K562 (cell line): ENCODE measurements at regions not wholly inside any gene's neighbourhood (a gene's known extent, or its start where the extent isn't known, plus 50 kb on each side); places are given as distances from the start of the nearest gene placed in this dataset.

Experiments used
- ATAC-seq: fragments of 200-7000 bp; cut with Tn5 transposase; 3 replicates; pipeline ENCODE4 v1.9.1; 2020; ENCODE audit warnings: moderate library complexity
- BruUV-seq: library from RNA; stranded (reverse); fragments of 400-500 nt; replicated peaks from 2 replicates; lab custom pipeline; 2021; lab: Mats Ljungman, UMichigan
- CTCF ChIA-PET: fragments of 300-600 bp; formaldehyde crosslinking; extraction: SDS; loops from one replicate; lab custom pipeline; 2021; ENCODE audit warnings: low intra/inter-chr PET ratio; lab: Yijun Ruan, JAX
- POLR2A ChIA-PET: fragments of 300-600, 350-650 bp; sonication (Branson Sonifier 250); formaldehyde crosslinking; extraction: SDS; loops from one replicate; lab custom pipeline; 2021; ENCODE audit warnings: antibody characterized with exemption, inconsistent platforms; lab: Yijun Ruan, JAX
- DNase-seq, 4 experiments: peaks; one replicate each; pipeline versions ENCODE4 v3.0.0 to v3.0.0-alpha.2; 2011 to 2018; ENCODE audit warnings: low spot score in 3 of 4, mixed read lengths in 3 of 4; ENCODE audit errors: extremely low read depth in 1 of 4
- FAIRE-seq: peaks from 2 replicates; lab custom pipeline; 2011; peaks lifted over from hg19 to GRCh38; lab: Jason Lieb, UNC
- H2AFZ ChIP-seq: 2 replicates; pipeline ENCODE4 v1.6.0; 2011; ENCODE audit warnings: low read depth, low read length, control low read depth, inconsistent platforms
- H3K27ac ChIP-seq: fragments of 200-600 bp; 3 replicates; pipeline ENCODE4 v1.8.0; 2011; ENCODE audit warnings: low read depth, mild to moderate bottlenecking, control low read depth, inconsistent platforms, low read length, moderate library complexity, mixed read lengths; ENCODE audit errors: extremely low read depth
- H3K27me3 ChIP-seq, 2 experiments: fragments of 300-600 bp in 1 of 2; 2 replicates in 1 of 2; 3 replicates in 1 of 2; pipeline versions ENCODE4 v1.6.0 to v1.8.0; 2011; ENCODE audit warnings: inconsistent platforms in 2 of 2, low read length in 2 of 2, mild to moderate bottlenecking in 1 of 2, mixed read lengths in 1 of 2, moderate library complexity in 1 of 2; ENCODE audit not compliant: control insufficient read depth in 2 of 2, insufficient read depth in 2 of 2
- H3K36me3 ChIP-seq: fragments of 300-600 bp; 3 replicates; pipeline ENCODE4 v1.8.0; 2011; ENCODE audit warnings: mild to moderate bottlenecking, low read length, inconsistent platforms; ENCODE audit not compliant: control insufficient read depth, insufficient read depth
- H3K4me1 ChIP-seq, 2 experiments: fragments of 200-600 bp in 1 of 2; replicated peaks in 1 of 2; 2 replicates in 1 of 2; 3 replicates in 1 of 2; pipeline versions ENCODE4 v1.5.1 to v1.8.0; 2011; ENCODE audit warnings: inconsistent platforms in 2 of 2, low read length in 2 of 2, mild to moderate bottlenecking in 1 of 2, mixed read lengths in 1 of 2, moderate library complexity in 1 of 2; ENCODE audit not compliant: control insufficient read depth in 2 of 2, insufficient read depth in 2 of 2
- H3K4me2 ChIP-seq: 2 replicates; pipeline ENCODE4 v1.6.1; 2011; ENCODE audit warnings: low read length, control low read depth, inconsistent platforms, mixed read lengths; ENCODE audit not compliant: insufficient read depth
- H3K4me3 ChIP-seq: fragments of 200-600 bp; sonication (generic), shearing (Covaris generic); 2 replicates; pipeline ENCODE4 v1.5.1; 2016; ENCODE audit warnings: control low read depth, inconsistent platforms
- H3K79me2 ChIP-seq: fragments of 200-600 bp; 3 replicates; pipeline ENCODE4 v1.8.0; 2011; ENCODE audit warnings: low read length, inconsistent platforms; ENCODE audit not compliant: control insufficient read depth, insufficient read depth
- H3K9ac ChIP-seq, 2 experiments: 2 replicates each; pipeline versions ENCODE4 v1.6.0 to v1.6.1; 2011; ENCODE audit warnings: low read depth in 2 of 2, low read length in 2 of 2, control low read depth in 1 of 2, inconsistent platforms in 1 of 2, mild to moderate bottlenecking in 1 of 2, mixed read lengths in 1 of 2; ENCODE audit not compliant: insufficient read depth in 1 of 2
- H3K9me1 ChIP-seq: one replicate; pipeline ENCODE4 v1.6.0; 2011; ENCODE audit warnings: inconsistent platforms, mild to moderate bottlenecking, low read length, moderate library complexity; ENCODE audit not compliant: control insufficient read depth, insufficient read depth
- H3K9me3 ChIP-seq: replicated peaks from 2 replicates; pipeline ENCODE4 v1.5.1; 2011; ENCODE audit warnings: low read depth, low read length, inconsistent platforms; ENCODE audit not compliant: control insufficient read depth, insufficient read depth
- H4K20me1 ChIP-seq: replicated peaks from 2 replicates; pipeline ENCODE4 v1.6.1; 2011; ENCODE audit warnings: low read length, inconsistent platforms, mixed read lengths; ENCODE audit not compliant: control insufficient read depth, insufficient read depth
- CREBBP ChIP-seq: IDR thresholded peaks from one replicate; pipeline ENCODE4 v1.6.1; 2012; ENCODE audit warnings: low read depth, mild to moderate bottlenecking, control low read depth, inconsistent platforms, low read length
- NBN ChIP-seq: fragments of 450-650 bp; IDR thresholded peaks from 2 replicates; pipeline ENCODE4 v1.6.1; 2016; ENCODE audit warnings: low read depth, mild to moderate bottlenecking
- RBM17 ChIP-seq: fragments of 200-400 bp; formaldehyde crosslinking; IDR thresholded peaks from 2 replicates; pipeline ENCODE4 v1.6.1; 2017; ENCODE audit warnings: low read depth, mild to moderate bottlenecking, low read length, borderline replicate concordance
- RBM22 ChIP-seq: fragments of 200-400 bp; formaldehyde crosslinking; IDR thresholded peaks from 2 replicates; pipeline ENCODE4 v1.6.1; 2018; ENCODE audit warnings: low read length, low read depth; ENCODE audit not compliant: poor library complexity, severe bottlenecking
- TCF7L2 ChIP-seq: fragments of 150-350 bp; IDR thresholded peaks from 2 replicates; pipeline ENCODE4 v1.6.1; 2016; ENCODE audit warnings: low read depth, mild to moderate bottlenecking, low read length, moderate library complexity
- ZNF274 ChIP-seq: IDR thresholded peaks from 2 replicates; pipeline ENCODE4 v1.6.1; 2011; ENCODE audit warnings: low read depth, mild to moderate bottlenecking, low read length, moderate library complexity, borderline replicate concordance
- ZNF780A ChIP-seq: fragments of 250-450 bp; sonication (Bioruptor Pico); IDR thresholded peaks from 2 replicates; pipeline ENCODE4 v1.5.0; 2021; ENCODE audit warnings: mild to moderate bottlenecking
- WGBS: fragments of 100-300 bp; shearing (Covaris generic); methylation state at CpG from one replicate; pipeline ENCODE4 v1.1.6; 2016; ENCODE audit warnings: low coverage, mixed read lengths; ENCODE audit not compliant: insufficient coverage; ENCODE audit errors: missing lambda C conversion rate; 5-methylcytosine and 5-hydroxymethylcytosine counted together
- in situ Hi-C: fragments of 300-500 bp; cut with MboI; formaldehyde crosslinking; loops from 4 replicates; pipeline ENCODE4 v1.15.0; 2018; ENCODE audit warnings: inconsistent platforms, mixed read lengths
- intact Hi-C: fragments of 100-400 bp; cut with micrococcal nuclease; formaldehyde crosslinking; loops from 2 replicates; pipeline ENCODE4 v1.14.2; 2022

DNA sequence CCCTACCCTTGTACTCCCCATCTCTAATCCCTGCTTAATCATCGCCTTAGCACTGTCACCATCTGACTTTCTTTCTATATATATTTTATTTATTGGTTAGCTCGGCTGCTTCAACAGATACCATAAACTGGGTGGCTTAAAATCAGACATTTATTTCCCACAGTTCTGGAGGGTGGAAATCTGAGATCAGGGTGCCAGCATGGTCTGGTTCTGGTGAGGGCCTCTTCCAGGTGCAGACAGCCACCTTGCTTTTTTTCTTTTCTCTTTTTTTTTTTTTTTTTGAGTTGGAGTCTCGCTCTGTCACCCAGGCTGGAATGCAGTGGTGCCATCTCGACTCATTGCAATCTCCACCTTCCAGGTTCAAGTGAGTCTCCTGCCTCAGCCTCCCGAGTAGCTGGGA, 127.5 kb upstream of the ESR1 start:
- BruUV-seq = no TSS peak
- WGBS = 20% methylated on average over 5 of the region's 5 CpGs
- no peak overlapping the region for H2AFZ ChIP-seq
- in situ Hi-C loops (no loop called here), intact Hi-C loops (loop anchor here (5.0 to 10.0 kb wide), 2 partner anchors 442 to 1275 kb away; no protein-coding TSS in a partner anchor)
- no peaks in the 10 kb centered on the region for H3K9me3 ChIP-seq
- H3K4me3 ChIP-seq = no peak overlapping the region
- H3K79me2 ChIP-seq = no peaks in the 10 kb centered on the region
- ChIA-PET CTCF (no interaction called here), POLR2A (no interaction called here)
- no peak overlapping the region for H3K27ac ChIP-seq
- no peaks in the 10 kb centered on the region; a peak in 1 of 5 replicates for H3K4me1 ChIP-seq
- no peak overlapping the region for H3K4me2 ChIP-seq
- DNase-seq = no peak
- no peak for FAIRE-seq
- no peaks in the 10 kb centered on the region for H3K9me1 ChIP-seq
- H3K9ac ChIP-seq = no peak overlapping the region
- H3K36me3 ChIP-seq = no peaks in the 10 kb centered on the region
- H3K27me3 ChIP-seq = peaks cover 7 to 23% of the 10 kb centered on the region in 2 experiments; a peak in 2 of 5 replicates
- TF ChIP-seq TCF7L2 = no peak
- no peak for TF ChIP-seq ZNF780A (CRISPR knock-in tag)
- TF ChIP-seq RBM22 = no peak
- TF ChIP-seq CREBBP = no peak
- TF ChIP-seq NBN = no peak
- no peak for TF ChIP-seq ZNF274
- no peak for TF ChIP-seq RBM17
- no peaks in the 10 kb centered on the region for H4K20me1 ChIP-seq
- ATAC-seq = no peak
